H1 (cell line): ENCODE measurements at regions not wholly inside any gene's neighbourhood (a gene's known extent, or its start where the extent isn't known, plus 50 kb on each side); places are given as distances from the start of the nearest gene placed in this dataset.

Source experiments
- CTCF ChIA-PET: fragments of 300-600 bp; sonication (Branson Sonifier 250); formaldehyde crosslinking; loops from one replicate; lab custom pipeline; 2021; ENCODE audit not compliant: partially characterized antibody; lab: Charles Lee
- POLR2A ChIA-PET: fragments of 300-600 bp; sonication (Branson Sonifier 250); formaldehyde crosslinking; loops from one replicate; lab custom pipeline; 2021; ENCODE audit warnings: inconsistent platforms; ENCODE audit not compliant: partially characterized antibody; lab: Charles Lee
- DNase-seq, 2 experiments: peaks; one replicate each; pipeline versions ENCODE4 v3.0.0 to v3.0.0-alpha.2; 2010 to 2022; ENCODE audit warnings: low spot score in 2 of 2, low read depth in 1 of 2, mixed read lengths in 1 of 2
- FAIRE-seq: peaks from 2 replicates; lab custom pipeline; 2011; peaks lifted over from hg19 to GRCh38; lab: Jason Lieb, UNC
- H2AFZ ChIP-seq: 2 replicates; pipeline ENCODE4 v1.8.1; 2012; ENCODE audit warnings: low read length, inconsistent platforms
- H2AK5ac ChIP-seq: 2 replicates; pipeline ENCODE4 v1.6.1; 2013; ENCODE audit warnings: low read depth, low read length
- H2BK120ac ChIP-seq: replicated peaks from 2 replicates; pipeline ENCODE3; 2013; ENCODE audit warnings: low read depth, low read length, inconsistent platforms
- H2BK12ac ChIP-seq: 2 replicates; pipeline ENCODE4 v1.6.1; 2013; ENCODE audit warnings: low read depth, low read length
- H2BK15ac ChIP-seq: 2 replicates; pipeline ENCODE4 v1.6.1; 2013; ENCODE audit warnings: low read length
- H2BK20ac ChIP-seq: 2 replicates; pipeline ENCODE4 v1.6.1; 2013; ENCODE audit warnings: low read length
- H2BK5ac ChIP-seq: 2 replicates; pipeline ENCODE4 v1.6.1; 2013; ENCODE audit warnings: low read depth, low read length
- H3K14ac ChIP-seq: 2 replicates; pipeline ENCODE4 v1.6.1; 2013; ENCODE audit warnings: inconsistent platforms; ENCODE audit not compliant: insufficient read length
- H3K18ac ChIP-seq: 2 replicates; pipeline ENCODE4 v1.6.1; 2013; ENCODE audit warnings: low read length; ENCODE audit errors: extremely low read depth
- H3K23ac ChIP-seq: 2 replicates; pipeline ENCODE4 v1.6.1; 2013; ENCODE audit warnings: inconsistent platforms; ENCODE audit not compliant: insufficient read length
- H3K23me2 ChIP-seq: 2 replicates; pipeline ENCODE4 v1.6.1; 2013; ENCODE audit warnings: low read depth, low read length
- H3K27ac ChIP-seq: 2 replicates; pipeline ENCODE4 v1.6.1; 2011; ENCODE audit warnings: low read depth, low read length, inconsistent platforms
- H3K27me3 ChIP-seq, 4 experiments: replicated peaks in 1 of 4; 1 replicate in 1 of 4; 2 replicates in 3 of 4; pipeline versions ENCODE4 v1.6.1 to v1.8.1; 2011 to 2013; ENCODE audit warnings: low read length in 3 of 4, mild to moderate bottlenecking in 3 of 4, inconsistent platforms in 2 of 4, mixed read lengths in 2 of 4, moderate library complexity in 1 of 4; ENCODE audit not compliant: control insufficient read depth in 3 of 4, insufficient read depth in 3 of 4; ENCODE audit errors: extremely low read depth in 1 of 4
- H3K36me3 ChIP-seq, 4 experiments: 2 replicates each; pipeline versions ENCODE4 v1.6.1 to v1.8.1; 2011 to 2013; ENCODE audit warnings: mild to moderate bottlenecking in 4 of 4, low read length in 3 of 4, moderate library complexity in 2 of 4, control low read depth in 1 of 4, inconsistent platforms in 1 of 4; ENCODE audit not compliant: insufficient read depth in 4 of 4, control insufficient read depth in 2 of 4
- H3K4ac ChIP-seq: replicated peaks from 2 replicates; pipeline ENCODE3; 2013; ENCODE audit warnings: low read length, low read depth, mixed read lengths, inconsistent platforms; ENCODE audit not compliant: insufficient read length
- H3K4me1 ChIP-seq, 4 experiments: replicated peaks in 1 of 4; 1 replicate in 1 of 4; 2 replicates in 3 of 4; pipeline versions ENCODE4 v1.6.1 to v1.8.1; 2011 to 2013; ENCODE audit warnings: low read length in 3 of 4, inconsistent platforms in 2 of 4, mixed read lengths in 1 of 4; ENCODE audit not compliant: insufficient read depth in 4 of 4, control insufficient read depth in 3 of 4
- H3K4me2 ChIP-seq, 2 experiments: 2 replicates each; pipeline versions ENCODE4 v1.6.1 to v1.8.1; 2011 to 2013; ENCODE audit warnings: low read depth in 2 of 2, low read length in 2 of 2, control low read depth in 1 of 2, inconsistent platforms in 1 of 2, mild to moderate bottlenecking in 1 of 2; ENCODE audit not compliant: insufficient read depth in 1 of 2
- H3K4me3 ChIP-seq, 4 experiments: fragments of 200-600, 300-600 bp in 1 of 4; sonication (generic), shearing (Covaris generic), sonication (Bioruptor Twin) in 1 of 4; 2 replicates each; pipeline versions ENCODE4 v1.5.1 to v1.8.1; 2011 to 2016; ENCODE audit warnings: low read length in 4 of 4, low read depth in 3 of 4, control low read depth in 2 of 4, inconsistent platforms in 2 of 4, mild to moderate bottlenecking in 2 of 4, mixed read lengths in 1 of 4, moderate library complexity in 1 of 4; ENCODE audit not compliant: insufficient read depth in 2 of 4; ENCODE audit errors: extremely low read depth in 1 of 4
- H3K56ac ChIP-seq: replicated peaks from 2 replicates; pipeline ENCODE3; 2013; ENCODE audit warnings: low read depth, mild to moderate bottlenecking, mixed read lengths, low read length, inconsistent platforms; ENCODE audit not compliant: insufficient read length
- H3K79me1 ChIP-seq: 2 replicates; pipeline ENCODE4 v1.6.1; 2013; ENCODE audit warnings: low read depth, low read length, control low read depth
- H3K79me2 ChIP-seq, 2 experiments: 2 replicates each; pipeline versions ENCODE4 v1.6.1 to v1.8.1; 2012 to 2013; ENCODE audit warnings: low read length in 2 of 2, mild to moderate bottlenecking in 2 of 2, inconsistent platforms in 1 of 2; ENCODE audit not compliant: insufficient read depth in 2 of 2, control insufficient read depth in 1 of 2
- H3K9ac ChIP-seq, 4 experiments: replicated peaks in 1 of 4; 1 replicate in 1 of 4; 2 replicates in 3 of 4; pipeline versions ENCODE4 v1.6.1 to v1.8.1; 2011 to 2013; ENCODE audit warnings: low read depth in 3 of 4, low read length in 3 of 4, control low read depth in 2 of 4, mild to moderate bottlenecking in 2 of 4, moderate library complexity in 2 of 4, inconsistent platforms in 1 of 4; ENCODE audit errors: extremely low read depth in 1 of 4
- H3K9me3 ChIP-seq, 2 experiments: 2 replicates each; pipeline versions ENCODE4 v1.6.1 to v1.8.1; 2012 to 2013; ENCODE audit warnings: mild to moderate bottlenecking in 2 of 2, moderate library complexity in 2 of 2, control low read depth in 1 of 2, inconsistent platforms in 1 of 2, low read depth in 1 of 2, low read length in 1 of 2, mixed read lengths in 1 of 2; ENCODE audit not compliant: insufficient read depth in 2 of 2
- H4K20me1 ChIP-seq, 2 experiments: replicated peaks in 1 of 2; 2 replicates each; pipeline versions ENCODE3 to v1.8.1; 2011 to 2013; ENCODE audit warnings: inconsistent platforms in 2 of 2, low read length in 2 of 2, mild to moderate bottlenecking in 1 of 2; ENCODE audit not compliant: insufficient read depth in 2 of 2, control insufficient read depth in 1 of 2
- H4K5ac ChIP-seq: 2 replicates; pipeline ENCODE4 v1.6.1; 2013; ENCODE audit warnings: low read length, low read depth, mixed read lengths, inconsistent platforms; ENCODE audit not compliant: insufficient read length
- H4K8ac ChIP-seq: 2 replicates; pipeline ENCODE4 v1.8.0; 2013; ENCODE audit warnings: mild to moderate bottlenecking, moderate library complexity, low read length, inconsistent platforms; ENCODE audit not compliant: insufficient read depth; ENCODE audit errors: extremely low read depth
- H4K91ac ChIP-seq: replicated peaks from 2 replicates; pipeline ENCODE3; 2013; ENCODE audit warnings: low read length, mixed read lengths, inconsistent platforms; ENCODE audit not compliant: insufficient read length
- ATF3 ChIP-seq: IDR thresholded peaks from 2 replicates; pipeline ENCODE4 v1.6.1; 2011; ENCODE audit warnings: low read depth, mild to moderate bottlenecking, low read length; ENCODE audit not compliant: insufficient read depth
- BCL11A ChIP-seq, 2 experiments: IDR thresholded peaks; one replicate each; pipeline ENCODE4 v1.6.1; 2011; ENCODE audit warnings: low read depth in 2 of 2, low read length in 2 of 2, mild to moderate bottlenecking in 2 of 2
- CBX8 ChIP-seq: fragments of 300-800, 300-1000 bp; sonication (generic); IDR thresholded peaks from 2 replicates; pipeline ENCODE4 v1.7.1; 2016; ENCODE audit warnings: low read depth, low read length, borderline replicate concordance
- CTBP2 ChIP-seq: IDR thresholded peaks from 2 replicates; pipeline ENCODE4 v1.7.0; 2011; ENCODE audit warnings: borderline replicate concordance, mild to moderate bottlenecking, moderate library complexity, mixed read lengths, low read length; ENCODE audit not compliant: insufficient read depth, insufficient read length
- GABPA ChIP-seq: IDR thresholded peaks from 2 replicates; pipeline ENCODE4 v1.6.1; 2011; ENCODE audit warnings: mild to moderate bottlenecking, low read length, moderate library complexity, borderline replicate concordance; ENCODE audit not compliant: insufficient read depth
- GTF2F1 ChIP-seq: IDR thresholded peaks from 2 replicates; pipeline ENCODE4 v1.6.1; 2012; ENCODE audit warnings: low read depth, low read length, improper control_type of control experiment, borderline replicate concordance
- KDM1A ChIP-seq: fragments of 200-600, 300-600 bp; sonication (generic); IDR thresholded peaks from 2 replicates; pipeline ENCODE4 v1.7.1; 2016; ENCODE audit warnings: mild to moderate bottlenecking, low read length, borderline replicate concordance
- KDM5A ChIP-seq: fragments of 200-600 bp; IDR thresholded peaks from 2 replicates; pipeline ENCODE4 v1.7.1; 2012; ENCODE audit warnings: mild to moderate bottlenecking, low read length, inconsistent platforms, mixed read lengths
- SIRT6 ChIP-seq: IDR thresholded peaks from one replicate; pipeline ENCODE4 v1.7.1; 2012; ENCODE audit warnings: low read length, inconsistent platforms
- SP2 ChIP-seq: IDR thresholded peaks from 2 replicates; pipeline ENCODE4 v1.6.1; 2012; ENCODE audit warnings: mild to moderate bottlenecking, low read length, inconsistent platforms
- WGBS, 2 experiments: shearing (Covaris generic) in 1 of 2; methylation state at CpG; one replicate each; pipeline versions ENCODE4 v1.1.6 to v1.1.7; 2013 to 2015; ENCODE audit warnings: low lambda C conversion rate in 2 of 2, mixed read lengths in 2 of 2, inconsistent platforms in 1 of 2, low coverage in 1 of 2, missing lambda C conversion rate in 1 of 2; ENCODE audit not compliant: insufficient replicate concordance in 2 of 2, insufficient coverage in 1 of 2, insufficient read length in 1 of 2; ENCODE audit errors: extremely low coverage in 1 of 2, missing lambda C conversion rate in 1 of 2; 5-methylcytosine and 5-hydroxymethylcytosine counted together

- H3K4me1 ChIP-seq, result peaks cover 0 to 6% (median 4%) of the 10 kb centered on the region in 4 experiments; a peak in 4 of 7 replicates
- H2BK120ac ChIP-seq, result no peak overlapping the region
- H3K18ac ChIP-seq, result no peak overlapping the region
- H2AK5ac ChIP-seq, result no peak overlapping the region
- H3K9ac ChIP-seq, result no peak overlapping the region
- H3K4me2 ChIP-seq, result no peak overlapping the region
- CTCF ChIA-PET, result interaction anchor here (0.7 to 2.3 kb wide), 6 partner anchors 10 to 54 kb away, joined by 3 to 7 read pairs (median 3); no protein-coding TSS in a partner anchor
- H3K23ac ChIP-seq, result no peak overlapping the region
- no peak overlapping the region for H4K8ac ChIP-seq
- WGBS, 2 experiments, result 73% methylated on average over 4 of the region's 4 CpGs; no CpG with 5 or more reads in 1 of the 2 experiments
- no peak overlapping the region for H3K56ac ChIP-seq
- DNase-seq (no peak), FAIRE-seq (no peak)
- POLR2A ChIA-PET, result no interaction called here
- no peaks in the 10 kb centered on the region for H3K79me1 ChIP-seq
- H3K27ac ChIP-seq, result no peak overlapping the region
- H3K4me3 ChIP-seq, result no peak overlapping the region
- no peaks in the 10 kb centered on the region for H4K20me1 ChIP-seq
- H3K36me3 ChIP-seq, result no peaks in the 10 kb centered on the region
- TF ChIP-seq SIRT6 (no peak), GTF2F1 (no peak), CBX8 (no peak), KDM5A (no peak), BCL11A (IDR thresholded peaks at IDR 0.05; ENCODE audit: low read depth in 2 of 2, low read length in 2 of 2) (no peak), ATF3 (no peak), KDM1A (no peak), CTBP2 (no peak), SP2 (no peak), GABPA (no peak)
- no peak overlapping the region for H3K14ac ChIP-seq
- H2BK15ac ChIP-seq, result no peak overlapping the region
- no peaks in the 10 kb centered on the region for H3K23me2 ChIP-seq
- no peaks in the 10 kb centered on the region for H3K27me3 ChIP-seq
- no peak overlapping the region for H4K5ac ChIP-seq
- no peak overlapping the region for H4K91ac ChIP-seq
- no peak overlapping the region for H2BK20ac ChIP-seq
- no peak overlapping the region for H2AFZ ChIP-seq
- H3K9me3 ChIP-seq, result no peaks in the 10 kb centered on the region
- no peak overlapping the region for H3K4ac ChIP-seq
- no peak overlapping the region for H2BK12ac ChIP-seq
- H3K79me2 ChIP-seq, result no peaks in the 10 kb centered on the region; a peak in 1 of 4 replicates
- no peak overlapping the region for H2BK5ac ChIP-seq
Measured at GRCh38 chr17:63041251-63041650, 75.2 kb downstream of the TANC2 start.
